NCI-H510A (cell line): ENCODE measurements at regions not wholly inside any gene's neighbourhood (a gene's known extent, or its start where the extent isn't known, plus 50 kb on each side); places are given as distances from the start of the nearest gene placed in this dataset.

ENCODE experiments used
- DNase-seq: peaks from one replicate; lab custom pipeline; 2025; lab: John Stamatoyannopoulos, UW

DNA sequence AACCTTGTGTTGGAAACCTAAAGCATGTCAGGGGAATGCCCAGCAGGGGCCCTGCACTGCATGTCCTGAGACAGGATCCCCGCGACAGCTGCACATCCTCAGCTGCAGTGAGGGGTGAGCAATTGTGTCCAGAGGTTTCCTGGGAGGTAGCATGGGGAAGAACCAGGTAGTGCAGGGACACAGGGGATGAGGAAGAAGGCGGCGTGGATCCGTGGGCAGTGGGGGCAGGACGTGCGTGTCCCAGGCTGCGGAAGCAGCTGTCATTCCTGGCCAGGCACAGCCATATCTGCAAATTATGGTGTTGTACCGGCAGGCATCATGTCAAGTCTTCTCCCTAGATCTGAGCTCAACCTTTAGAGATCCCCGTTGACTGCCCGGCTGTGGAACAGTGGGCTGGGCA is 238.2 kb upstream of the MYT1L start:
- no peak for DNase-seq

DNA sequence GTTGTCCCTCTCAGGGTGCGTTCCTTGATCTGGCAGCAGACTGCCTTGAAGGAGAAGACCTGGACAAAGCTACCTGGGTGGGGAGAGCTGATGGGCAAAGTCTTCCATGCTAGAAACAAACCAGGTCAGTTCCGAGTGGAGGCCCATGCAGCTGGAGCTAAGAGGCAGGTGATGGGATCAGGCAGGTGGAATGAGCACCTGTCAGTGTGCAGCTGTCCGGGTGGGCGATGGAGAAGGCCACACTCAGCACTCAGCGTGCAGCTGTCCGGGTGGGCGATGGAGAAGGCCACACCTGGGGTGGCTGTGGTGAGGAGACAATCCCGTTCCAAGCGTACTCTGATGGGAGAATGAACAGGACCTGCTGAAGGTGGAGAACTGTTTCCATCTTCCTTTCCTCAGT is 237.3 kb upstream of the MYT1L start:
- DNase-seq: no peak

DNA sequence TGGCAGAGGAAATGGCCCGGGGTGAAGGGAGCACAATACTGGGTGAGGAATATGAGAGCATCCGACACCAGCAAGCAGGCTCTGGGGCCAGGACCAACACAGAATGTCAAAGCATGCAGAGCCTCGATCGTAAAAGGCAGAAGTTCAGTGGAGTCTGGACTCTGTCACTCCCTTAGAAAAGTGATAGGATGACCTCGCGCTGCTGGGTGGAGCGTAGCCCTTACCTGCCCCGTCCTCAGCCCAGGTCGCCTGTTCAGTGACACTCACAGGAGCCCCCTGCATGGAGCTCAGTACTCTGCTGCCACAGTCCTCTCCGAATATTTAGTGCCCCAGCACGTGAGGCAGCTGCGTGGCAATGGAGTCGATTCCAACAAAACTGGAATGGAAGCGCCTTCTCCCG is 236.7 kb upstream of the MYT1L start:
- DNase-seq: no peak

DNA sequence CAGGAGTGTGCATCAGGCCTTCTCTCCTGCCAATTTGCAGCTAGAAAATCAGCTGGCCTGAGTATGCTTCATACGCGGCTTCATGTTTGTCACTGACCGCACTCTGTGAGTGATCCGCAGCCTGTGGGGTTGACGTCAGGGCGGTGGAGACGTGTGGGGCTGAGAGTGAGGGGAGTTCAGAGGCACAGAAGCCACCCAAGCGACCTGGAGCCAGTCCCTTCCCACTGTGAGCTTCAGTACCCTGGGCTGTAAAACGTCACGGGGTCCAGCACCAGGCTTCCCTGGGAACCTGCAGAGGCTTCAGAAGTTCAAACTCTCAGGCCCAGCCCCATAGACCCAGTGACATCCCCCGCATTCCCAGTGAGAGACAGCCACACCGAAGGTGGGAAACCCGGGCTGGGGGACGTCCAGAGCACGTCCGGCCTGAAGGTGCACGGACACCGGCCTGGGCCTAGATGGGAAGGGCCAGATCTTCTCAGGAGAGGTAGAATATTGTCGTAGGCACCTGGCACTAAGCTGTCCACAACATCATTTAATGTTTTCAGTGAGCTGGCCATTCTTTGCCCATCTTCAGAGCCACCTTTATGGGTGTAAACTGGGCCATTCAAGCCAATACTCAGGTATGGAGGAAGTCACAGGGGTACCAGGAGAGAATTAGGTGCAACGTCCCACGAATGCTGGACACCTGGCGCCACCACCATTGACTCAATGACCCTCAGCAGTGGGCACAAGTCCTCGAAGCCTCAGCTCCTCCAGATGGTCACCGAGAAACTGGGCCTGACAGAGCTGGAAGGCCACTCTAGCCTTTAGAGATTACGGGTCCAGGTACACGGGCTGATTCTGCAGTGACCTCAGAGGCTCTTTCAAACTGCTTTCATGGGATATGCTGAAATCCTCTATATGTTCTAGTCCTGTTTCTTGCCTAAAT is 235.6 kb upstream of the MYT1L start:
- DNase-seq: no peak

DNA sequence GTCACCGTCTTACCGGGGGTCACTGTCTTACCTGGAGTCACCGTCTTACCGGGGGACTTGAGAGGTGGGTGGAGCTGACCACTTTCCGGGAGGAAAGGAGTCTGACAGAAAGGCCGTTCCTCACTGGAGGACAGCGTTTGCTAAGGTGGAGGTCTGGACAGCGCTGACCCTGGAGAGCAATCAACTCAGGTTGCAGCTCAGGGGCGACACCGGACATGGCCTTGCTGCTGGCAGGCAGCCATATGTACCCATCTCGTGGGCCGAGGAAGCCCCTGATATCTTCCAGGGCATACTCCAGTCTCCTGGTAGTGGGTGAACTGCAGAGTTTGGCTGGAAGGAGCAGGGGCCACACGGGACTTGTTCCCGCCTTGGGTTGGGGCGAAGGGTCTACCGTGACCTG is 234.6 kb upstream of the MYT1L start:
- DNase-seq: no peak

DNA sequence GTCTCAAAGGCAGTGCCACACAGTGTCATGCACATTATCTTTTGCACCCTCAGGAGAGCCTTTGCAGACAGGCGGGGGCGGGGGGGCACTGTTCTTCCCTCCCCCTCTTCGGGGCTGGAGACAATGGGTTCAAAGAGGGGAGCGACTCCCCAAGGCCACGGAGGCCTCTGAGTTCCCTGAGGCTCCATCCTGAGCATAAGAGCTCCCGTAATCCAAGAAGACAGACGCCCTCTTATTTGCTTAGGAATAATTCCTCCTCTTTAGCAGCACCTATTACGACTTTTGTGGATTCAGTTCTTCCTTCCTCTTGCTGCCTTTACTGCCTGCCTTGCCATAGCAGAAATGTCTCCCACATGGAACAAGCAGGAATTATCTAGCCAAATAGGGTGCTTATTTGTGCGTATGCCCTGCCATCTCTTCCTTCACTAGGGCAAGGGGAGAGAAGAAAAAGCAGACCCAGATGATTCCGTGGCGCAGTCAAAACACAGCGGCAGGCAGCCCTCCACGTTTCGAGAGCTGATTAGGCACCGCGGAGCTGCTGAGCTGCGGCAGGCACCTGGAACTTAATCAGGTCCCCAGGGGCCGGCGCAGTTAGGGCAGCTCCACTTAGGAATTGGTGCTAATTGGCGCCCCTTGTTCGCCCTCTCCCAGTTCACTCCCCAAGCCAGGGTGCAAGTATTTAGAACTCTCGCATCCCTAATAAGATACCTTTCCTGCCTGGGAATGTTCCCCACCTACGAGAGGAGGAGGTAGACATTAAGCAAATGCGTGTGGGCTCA is 233.4 kb upstream of the MYT1L start:
- DNase-seq: no peak

DNA sequence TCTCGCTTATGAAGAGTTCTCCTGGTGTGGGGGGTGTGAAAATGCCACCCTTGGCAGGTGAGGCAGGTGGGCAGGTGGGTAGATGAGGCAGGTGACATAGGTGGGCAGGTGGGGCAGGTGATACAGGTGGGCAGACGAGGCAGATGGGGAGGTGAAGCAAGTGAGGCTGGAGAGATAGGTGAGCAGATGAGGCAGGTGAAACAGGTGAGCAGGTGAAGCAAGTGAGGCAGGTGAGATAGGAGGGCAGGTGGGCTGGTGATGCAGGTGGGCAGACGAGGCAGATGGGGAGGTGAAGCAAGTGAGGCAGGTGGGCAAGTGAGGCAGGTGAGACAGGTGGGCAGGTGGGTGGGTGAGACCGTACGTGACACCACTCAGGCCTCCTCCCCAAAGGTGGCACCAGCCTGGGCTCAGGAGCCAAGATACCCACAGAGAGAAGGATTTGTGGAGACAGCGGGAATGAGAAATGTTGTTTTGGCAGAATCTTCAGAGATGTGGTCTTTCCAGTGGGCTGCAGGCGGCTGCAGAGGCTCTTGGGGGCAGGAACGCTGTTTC is 232.3 kb upstream of the MYT1L start:
- DNase-seq: no peak

DNA sequence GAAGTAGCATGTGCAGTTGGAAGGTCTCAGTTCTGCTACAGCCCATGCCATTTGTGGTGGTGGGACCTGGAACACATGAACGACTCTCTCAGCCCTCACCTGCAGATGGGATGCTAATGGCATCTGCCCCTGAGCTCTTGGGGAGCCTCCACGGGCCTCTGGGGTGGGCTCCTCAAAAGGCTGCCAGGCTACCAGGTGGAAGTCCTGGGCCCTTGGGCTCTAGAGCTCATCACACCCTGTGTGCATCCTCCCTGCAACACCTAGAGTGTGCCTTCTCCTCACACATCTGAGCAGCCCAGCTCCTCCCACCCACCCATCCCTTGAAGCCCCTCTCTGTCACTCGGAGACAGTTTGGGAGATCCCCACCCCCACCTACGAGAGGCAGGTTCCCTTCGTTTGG is 231.8 kb upstream of the MYT1L start:
- no peak for DNase-seq

DNA sequence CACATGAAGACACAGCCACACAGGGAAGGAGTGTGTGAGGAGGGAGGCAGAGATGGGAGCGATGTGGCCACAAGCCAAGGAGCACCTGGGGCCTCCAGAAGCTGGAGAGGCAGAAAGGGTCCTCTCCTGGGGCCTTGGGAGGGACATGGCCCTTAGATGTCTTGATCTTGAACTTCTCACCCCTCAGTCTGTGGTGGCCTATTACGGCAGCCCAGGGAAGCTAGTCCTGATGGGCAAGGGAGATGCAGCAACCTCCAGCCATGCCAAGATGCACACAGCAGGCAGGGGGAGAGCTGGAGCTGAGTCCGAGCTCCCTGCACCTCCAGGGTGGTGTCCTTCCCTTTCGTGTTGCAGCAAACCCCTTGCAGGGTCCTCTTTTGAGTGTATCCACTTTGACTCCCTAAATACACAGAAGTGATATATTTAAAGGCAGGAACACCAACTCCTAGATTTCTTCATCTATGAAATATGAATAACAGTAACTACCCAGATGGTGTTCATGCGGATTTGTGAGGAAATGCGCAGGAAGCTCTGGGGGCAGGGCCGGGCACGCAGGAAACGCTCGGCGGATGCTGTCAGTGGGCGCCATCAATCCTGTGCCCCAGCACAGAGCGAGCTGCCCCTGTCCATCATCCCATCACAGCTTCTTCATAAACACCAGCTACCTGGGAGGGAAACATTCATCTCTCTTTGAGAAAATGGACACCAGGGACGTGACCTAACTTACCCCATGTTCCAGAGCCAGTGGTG is 230.4 kb upstream of the MYT1L start:
- DNase-seq: no peak

DNA sequence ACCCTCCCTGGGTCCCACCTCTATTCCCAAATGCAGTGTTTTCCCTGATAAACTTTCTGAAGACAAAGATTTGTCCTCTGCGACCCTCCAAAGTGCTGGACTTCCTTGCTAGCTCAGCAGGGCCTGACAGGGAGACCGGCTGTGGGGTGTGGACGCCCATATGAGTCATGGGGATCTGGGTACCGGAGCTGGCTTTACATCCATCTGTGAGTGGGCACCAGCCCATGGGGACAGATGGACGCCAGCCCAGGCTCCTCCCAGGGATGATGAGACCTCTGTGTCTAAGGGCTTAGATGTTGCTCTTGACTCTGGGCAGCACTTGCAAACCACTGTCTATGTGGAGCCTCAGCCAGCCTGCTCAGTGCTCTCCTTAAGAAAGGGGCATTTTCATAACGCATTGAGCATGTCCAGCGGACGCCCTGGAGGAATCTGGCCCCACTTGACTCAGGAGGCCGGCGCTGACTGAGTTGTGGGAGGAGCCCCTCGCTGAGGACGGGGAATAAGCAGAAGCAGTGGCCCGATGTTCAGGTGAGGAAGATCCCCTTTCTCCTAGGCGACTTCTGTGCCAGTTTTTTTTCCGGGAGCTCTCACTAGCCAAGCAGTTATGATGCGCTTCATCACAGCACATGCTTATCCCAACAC is 229.4 kb upstream of the MYT1L start:
- DNase-seq: no peak

DNA sequence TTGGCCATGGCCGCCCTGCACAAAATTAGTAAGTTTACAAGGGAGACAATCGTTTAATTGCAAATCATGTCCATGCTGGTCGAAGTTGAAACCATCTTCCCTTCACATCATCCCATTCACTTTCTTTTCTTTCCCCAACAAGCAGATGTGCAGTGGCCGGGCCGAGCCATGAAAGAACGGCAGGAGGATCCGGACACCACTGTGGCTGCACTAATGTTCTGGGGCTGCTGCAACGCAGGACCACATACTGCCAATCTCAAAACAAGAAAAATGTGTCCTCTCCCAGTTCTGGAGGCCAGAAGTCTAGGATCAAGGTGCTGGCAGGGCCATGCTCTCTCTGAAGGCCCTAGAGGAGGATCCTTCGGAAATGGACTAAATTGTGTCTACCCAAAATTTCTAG is 227.4 kb upstream of the MYT1L start:
- no peak for DNase-seq

DNA sequence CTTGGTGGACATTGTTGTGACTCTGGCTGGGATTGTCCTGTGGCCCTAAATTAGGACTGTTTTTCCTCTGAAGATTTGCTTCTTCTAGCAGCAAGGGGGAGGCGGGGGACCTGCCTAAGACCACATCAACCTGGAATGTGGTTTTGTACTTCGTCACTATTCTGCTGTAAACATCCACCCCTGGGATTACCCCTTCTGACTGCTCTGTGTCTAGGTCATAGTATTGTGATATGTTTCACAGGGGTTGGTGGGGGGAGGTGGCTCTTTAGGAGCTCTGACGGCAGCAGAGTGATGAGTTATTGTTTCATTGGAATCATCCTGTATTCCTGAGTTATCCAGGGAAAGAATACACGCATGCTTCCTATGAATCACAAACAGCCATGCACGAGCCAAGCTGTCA is 226.4 kb upstream of the MYT1L start:
- DNase-seq: no peak

DNA sequence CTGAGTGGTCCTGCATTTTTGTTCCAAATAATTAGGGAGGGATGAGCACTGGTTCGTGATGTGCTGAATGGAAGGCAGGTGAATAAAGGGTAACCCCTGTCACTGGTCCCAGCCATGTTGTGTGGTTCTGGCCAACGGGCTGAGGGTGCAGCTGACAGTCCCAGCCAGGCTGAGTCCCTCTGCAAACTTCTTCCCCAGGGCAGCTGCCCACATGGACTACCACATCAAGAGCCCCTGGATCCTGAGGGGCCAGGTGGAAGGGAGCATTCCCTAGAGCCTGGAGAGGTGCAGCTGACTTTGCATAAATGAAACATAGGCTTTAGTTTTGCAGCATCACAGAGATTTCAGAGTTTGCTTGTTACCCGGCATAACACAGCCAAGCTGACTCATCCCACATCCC is 219.8 kb upstream of the MYT1L start:
- DNase-seq: no peak

DNA sequence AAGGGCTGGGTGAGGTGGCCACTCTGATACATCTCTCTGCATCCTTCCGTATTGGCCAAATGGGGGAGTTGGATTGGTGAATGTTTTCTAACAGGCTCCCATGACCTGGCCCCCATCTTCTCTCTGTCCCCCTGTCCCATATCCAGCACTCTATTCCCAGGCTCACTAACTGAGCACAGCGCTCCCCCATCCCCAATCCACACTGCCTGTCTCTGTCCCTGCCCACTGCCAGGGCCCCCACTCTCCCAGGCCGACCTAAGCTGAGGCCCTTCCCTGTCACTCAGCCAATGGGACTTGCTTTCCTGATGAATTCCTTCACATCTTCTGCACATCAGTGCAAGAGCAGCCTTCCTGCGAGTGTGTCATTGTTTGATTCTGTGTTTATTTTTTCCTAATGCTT is 216.8 kb upstream of the MYT1L start:
- DNase-seq: no peak

DNA sequence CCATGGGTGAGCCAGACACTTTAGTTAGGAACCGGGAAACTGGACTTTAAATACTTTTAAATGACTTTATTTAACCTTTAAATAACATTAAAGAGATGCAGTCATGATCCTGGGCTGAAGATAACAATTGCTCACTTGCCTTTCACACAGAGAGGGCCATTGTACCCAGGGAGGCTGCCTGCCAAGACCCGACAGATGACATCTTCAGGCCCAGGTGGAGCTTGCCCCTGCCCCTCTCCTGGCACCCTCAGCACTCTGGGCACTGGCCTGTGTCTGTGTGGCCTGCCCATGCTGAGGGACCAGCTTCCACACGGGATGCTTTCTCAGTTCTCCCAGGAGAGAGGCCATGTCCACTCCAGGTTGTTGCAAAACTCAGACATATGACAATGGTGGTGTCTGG is 216.4 kb upstream of the MYT1L start:
- DNase-seq: no peak

DNA sequence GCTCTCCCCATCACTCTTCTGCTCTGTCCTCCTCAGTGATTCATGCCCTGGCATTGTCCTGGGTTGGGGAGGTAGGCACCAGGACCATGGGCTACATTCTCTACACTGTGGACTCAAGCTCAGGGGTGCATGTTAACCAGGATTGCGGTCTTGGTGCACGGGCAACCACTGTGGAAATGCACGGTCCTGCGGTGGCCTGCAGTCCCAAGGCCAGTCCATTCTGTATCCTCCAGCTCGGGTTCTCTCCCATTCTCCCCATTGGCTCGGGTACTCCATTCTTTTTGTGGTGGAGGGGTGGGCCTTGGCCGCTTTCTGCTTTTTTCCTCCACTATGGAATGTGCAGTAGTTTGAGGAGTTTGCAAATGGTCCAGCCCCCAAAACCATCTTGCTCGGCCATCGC is 215.0 kb upstream of the MYT1L start:
- DNase-seq: no peak

DNA sequence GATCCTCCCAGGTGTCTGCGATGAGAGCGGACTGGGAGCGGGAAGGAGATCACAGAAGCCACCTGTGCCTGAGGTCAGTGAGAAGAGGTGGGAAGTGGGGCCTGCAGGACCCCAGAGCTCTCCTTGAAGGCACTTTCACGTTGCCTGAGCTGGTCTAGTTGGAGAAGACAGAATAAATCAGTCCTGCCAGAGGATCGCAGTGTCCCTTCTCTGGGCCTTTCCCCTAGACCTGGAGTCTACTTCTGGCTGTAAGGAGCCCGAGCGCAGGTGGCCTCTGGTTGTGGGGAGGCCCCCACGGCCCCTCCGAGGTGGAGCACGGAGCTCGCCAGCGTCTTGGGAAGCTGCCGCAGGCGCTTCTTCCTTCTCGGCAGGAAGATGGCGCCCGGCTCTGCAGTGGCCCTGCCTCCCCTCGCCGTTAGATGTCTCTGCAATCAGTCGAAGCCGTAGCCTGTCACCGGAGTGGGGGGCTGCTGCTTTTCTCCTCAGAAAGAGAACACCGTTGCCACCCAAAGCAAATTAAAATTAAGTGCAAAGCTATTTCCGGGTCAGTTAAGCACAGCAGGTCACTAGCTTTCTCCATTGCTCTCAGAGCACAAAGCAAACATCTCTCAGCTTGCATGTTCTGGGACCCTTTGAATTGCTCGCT is 212.0 kb upstream of the MYT1L start:
- DNase-seq: no peak

DNA sequence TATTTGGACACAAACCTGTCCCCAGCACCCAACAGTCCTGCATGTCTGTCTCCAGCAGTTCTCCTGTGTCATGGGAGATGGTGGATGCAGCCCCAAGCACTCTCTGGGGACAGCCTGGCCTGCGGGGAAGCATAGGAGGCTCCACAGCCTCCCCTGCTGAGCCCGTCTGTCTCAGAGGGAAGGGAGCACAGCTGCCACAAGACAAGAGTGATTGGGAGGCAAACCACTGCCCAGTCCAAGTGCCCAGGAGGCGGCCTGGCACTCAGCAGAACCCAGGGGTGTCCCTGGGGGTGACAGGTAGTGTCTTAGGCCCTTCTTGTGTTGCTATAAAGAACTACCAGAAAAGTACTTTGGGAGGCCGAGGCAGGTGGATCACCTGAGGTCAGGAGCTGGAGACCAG is 211.2 kb upstream of the MYT1L start:
- no peak for DNase-seq

DNA sequence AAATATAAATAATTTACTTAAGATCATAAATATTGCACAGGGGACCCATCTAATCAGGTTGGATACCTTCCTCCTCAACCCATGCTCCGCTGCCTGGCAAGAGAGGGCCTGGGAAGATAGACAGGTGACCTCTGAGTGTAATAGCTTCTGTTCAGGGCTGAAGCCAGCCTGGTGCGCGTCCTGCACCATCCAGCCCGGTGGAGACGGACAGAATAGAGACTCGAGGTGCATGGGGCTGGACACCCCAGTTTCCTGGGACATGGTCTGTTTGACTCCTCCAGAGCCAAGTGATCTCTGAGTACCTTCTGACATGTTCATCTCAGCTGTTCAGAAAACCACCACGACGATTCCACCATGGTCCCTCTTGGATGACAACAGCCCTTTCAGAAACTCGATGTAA is 209.3 kb upstream of the MYT1L start:
- DNase-seq: no peak

DNA sequence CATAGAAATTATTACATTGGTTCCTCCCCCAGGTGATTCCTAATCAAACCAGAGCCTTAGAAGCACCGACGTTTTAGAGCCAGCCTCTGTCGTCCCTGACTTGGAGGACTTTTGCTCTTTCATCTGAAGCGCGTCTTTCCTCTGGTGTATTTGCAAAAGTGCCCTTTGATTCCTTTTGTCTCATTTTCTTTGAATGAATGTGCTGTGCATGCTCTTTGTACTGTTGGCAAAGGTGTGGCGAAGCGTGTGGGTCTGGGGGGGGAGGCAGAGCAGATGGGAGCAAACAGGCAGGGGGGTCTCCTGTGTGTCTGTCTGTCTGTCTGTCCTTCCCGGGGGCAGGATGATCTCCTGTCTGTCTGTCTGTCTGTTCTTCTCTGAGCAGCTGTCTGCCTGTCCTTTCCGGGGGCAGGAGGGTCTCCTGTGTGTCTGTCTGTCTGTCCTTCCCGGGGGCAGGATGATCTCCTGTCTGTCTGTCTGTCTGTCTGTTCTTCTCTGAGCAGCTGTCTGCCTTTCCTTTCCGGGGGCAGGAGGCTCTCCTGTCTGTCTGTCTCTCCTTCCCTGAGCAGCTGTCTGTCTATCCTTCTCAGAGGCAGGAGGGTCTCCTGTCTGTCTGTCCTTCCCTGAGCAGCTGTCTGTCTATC is 205.5 kb upstream of the MYT1L start:
- DNase-seq: no peak

DNA sequence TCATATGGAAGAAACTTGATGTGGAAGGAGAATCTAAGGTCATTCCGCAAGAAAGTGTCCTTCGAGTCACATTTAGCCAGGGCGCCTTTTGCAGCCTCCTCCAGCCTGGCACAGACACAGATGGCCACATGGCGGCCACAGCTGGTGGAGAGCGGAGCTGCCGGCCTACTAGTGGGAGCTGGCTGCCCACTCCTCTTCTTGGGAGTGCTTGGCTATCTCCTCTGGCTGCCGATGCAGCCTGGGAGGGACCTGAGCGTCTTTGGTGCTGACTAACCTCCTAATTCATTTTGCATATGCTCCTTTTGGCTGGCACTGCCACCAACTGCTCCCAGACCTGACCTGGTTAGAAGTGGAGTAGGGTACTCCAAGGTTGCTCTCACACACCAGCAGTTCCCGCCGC is 199.3 kb upstream of the MYT1L start:
- no peak for DNase-seq
